SH-SY5Y (cell line): ENCODE measurements at regions not wholly inside any gene's neighbourhood (a gene's known extent, or its start where the extent isn't known, plus 50 kb on each side); places are given as distances from the start of the nearest gene placed in this dataset.

Source experiments
- GATA2 ChIP-seq: IDR thresholded peaks from 2 replicates; pipeline ENCODE4 v1.6.1; 2011; ENCODE audit warnings: mild to moderate bottlenecking, low read depth, low read length
- GATA3 ChIP-seq: IDR thresholded peaks from 2 replicates; pipeline ENCODE4 v1.6.1; 2011; ENCODE audit warnings: low read depth, mild to moderate bottlenecking, low read length, moderate library complexity

DNA sequence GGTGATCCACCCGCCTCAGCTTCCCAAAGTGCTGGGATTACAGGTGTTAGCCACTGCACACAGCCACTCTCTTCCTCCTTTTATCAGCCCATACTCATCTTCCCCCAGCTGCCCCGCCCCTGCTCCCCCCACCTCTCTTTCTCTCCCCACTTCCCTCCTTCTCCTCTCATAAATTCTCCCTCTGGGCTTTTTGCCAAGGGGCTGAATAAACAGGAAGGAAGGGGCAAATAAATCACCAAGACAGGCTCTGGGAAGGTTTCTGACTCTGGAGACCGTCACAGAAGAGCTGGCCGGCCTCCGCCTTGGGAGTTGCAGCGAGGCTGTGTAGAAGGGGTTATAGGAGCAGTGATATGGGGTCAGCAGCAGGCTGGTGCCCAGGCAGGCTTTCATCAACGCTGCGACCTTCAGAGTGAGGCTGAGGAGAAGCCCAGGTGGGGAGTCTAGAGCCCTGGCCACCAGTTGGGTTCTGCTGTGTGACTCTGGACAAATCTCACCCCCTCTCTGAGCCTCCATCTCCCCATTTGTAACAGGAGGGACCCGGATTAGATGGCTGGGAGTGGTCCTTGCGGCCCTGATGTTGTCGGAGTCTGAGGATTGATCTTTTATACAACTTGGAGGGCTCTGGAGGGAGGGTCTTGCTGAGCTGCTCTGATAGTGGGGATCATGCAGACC is 62.6 kb upstream of the RASD2 start:
- TF ChIP-seq GATA2 (no peak), GATA3 (no peak)
